Left ventricle myocardium inferior (tissue), 1 donor: ENCODE measurements at regions not wholly inside any gene's neighbourhood (a gene's known extent, or its start where the extent isn't known, plus 50 kb on each side); places are given as distances from the start of the nearest gene placed in this dataset.

ENCODE experiments used
- DNase-seq: peaks from one replicate; pipeline ENCODE4 v3.0.0-alpha.2; 2020
- H3K27ac ChIP-seq: fragments of 200-600 bp; replicated peaks from 2 replicates; pipeline ENCODE4 v1.8.0; 2021
- H3K27me3 ChIP-seq: fragments of 200-600 bp; 2 replicates; pipeline ENCODE4 v1.8.0; 2021; ENCODE audit warnings: low read depth
- H3K36me3 ChIP-seq: fragments of 200-600 bp; 2 replicates; pipeline ENCODE4 v1.8.0; 2021
- H3K4me1 ChIP-seq: fragments of 200-600 bp; 2 replicates; pipeline ENCODE4 v1.8.0; 2021
- H3K4me3 ChIP-seq: fragments of 200-600 bp; 2 replicates; pipeline ENCODE4 v1.8.0; 2021; ENCODE audit warnings: mild to moderate bottlenecking, moderate library complexity
- H3K9me3 ChIP-seq: fragments of 200-600 bp; replicated peaks from 2 replicates; pipeline ENCODE4 v1.8.0; 2021
- intact Hi-C: fragments of 100-400 bp; cut with micrococcal nuclease; formaldehyde crosslinking; loops from one replicate; pipeline ENCODE4 v1.11.0; 2022
- TF ChIP-seq, protein P1 (sequence below): fragments of 200-600 bp; IDR thresholded peaks from 2 replicates; pipeline ENCODE4 v1.8.0; 2021; ENCODE audit warnings: antibody characterized with exemption, mild to moderate bottlenecking, borderline replicate concordance
- donor health status: DM: no; HTN: yes; CAD: no; lungs with severe emphysema.

DNA sequence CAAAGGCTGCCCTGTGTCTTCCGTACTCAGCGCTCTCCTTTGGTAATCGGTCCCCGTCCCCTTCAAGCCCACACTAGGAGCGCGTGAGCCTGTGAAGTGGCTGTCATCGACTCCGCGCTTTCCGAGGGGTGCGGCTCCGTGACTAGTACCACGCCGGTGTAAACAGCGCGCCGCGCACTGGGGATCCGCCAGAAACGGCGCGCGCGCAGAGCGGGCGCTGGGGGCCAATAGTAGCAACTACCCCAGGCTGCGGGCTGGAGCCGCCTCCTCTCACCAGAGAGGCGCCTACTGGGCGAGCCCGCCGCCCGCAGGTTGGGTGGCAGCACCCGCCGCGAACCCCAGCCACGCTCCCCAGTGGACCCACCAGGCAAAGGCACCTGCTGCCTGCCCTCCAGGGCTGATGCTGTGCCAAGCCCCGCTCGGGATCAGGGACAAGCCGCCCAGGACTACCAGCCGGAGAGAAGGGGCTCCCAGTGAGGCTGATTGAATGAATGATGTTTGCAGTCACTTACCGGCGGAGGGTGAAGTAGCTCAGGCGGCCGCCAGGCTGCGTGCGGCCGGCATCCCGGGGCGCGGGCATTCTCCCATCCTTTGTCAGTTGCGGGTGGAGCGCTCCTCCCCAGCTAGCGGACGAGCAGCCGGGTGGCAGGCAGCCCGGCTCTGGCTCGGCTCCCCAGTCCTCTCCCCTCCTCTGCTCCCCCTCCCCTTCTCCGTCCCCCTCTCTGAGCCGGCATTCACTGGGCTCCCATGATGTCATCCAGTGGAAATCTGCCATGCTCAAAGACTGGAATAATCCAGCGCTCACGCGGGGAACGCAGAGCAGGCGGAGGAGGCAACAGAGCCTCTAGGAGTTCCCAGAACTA, 370.3 kb upstream of the SMIM31 start:
- intact Hi-C loops, result no loop called here
- no peak for DNase-seq
- Histone ChIP-seq H3K9me3 (no peaks in the 10 kb centered on the region), H3K27ac (no peak overlapping the region), H3K27me3 (peaks cover 52% of the 10 kb centered on the region), H3K4me1 (no peaks in the 10 kb centered on the region), H3K4me3 (peak overlapping the region; percentile 48), H3K36me3 (no peaks in the 10 kb centered on the region)
- TF ChIP-seq, protein P1, sequence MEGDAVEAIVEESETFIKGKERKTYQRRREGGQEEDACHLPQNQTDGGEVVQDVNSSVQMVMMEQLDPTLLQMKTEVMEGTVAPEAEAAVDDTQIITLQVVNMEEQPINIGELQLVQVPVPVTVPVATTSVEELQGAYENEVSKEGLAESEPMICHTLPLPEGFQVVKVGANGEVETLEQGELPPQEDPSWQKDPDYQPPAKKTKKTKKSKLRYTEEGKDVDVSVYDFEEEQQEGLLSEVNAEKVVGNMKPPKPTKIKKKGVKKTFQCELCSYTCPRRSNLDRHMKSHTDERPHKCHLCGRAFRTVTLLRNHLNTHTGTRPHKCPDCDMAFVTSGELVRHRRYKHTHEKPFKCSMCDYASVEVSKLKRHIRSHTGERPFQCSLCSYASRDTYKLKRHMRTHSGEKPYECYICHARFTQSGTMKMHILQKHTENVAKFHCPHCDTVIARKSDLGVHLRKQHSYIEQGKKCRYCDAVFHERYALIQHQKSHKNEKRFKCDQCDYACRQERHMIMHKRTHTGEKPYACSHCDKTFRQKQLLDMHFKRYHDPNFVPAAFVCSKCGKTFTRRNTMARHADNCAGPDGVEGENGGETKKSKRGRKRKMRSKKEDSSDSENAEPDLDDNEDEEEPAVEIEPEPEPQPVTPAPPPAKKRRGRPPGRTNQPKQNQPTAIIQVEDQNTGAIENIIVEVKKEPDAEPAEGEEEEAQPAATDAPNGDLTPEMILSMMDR, result no peak

DNA sequence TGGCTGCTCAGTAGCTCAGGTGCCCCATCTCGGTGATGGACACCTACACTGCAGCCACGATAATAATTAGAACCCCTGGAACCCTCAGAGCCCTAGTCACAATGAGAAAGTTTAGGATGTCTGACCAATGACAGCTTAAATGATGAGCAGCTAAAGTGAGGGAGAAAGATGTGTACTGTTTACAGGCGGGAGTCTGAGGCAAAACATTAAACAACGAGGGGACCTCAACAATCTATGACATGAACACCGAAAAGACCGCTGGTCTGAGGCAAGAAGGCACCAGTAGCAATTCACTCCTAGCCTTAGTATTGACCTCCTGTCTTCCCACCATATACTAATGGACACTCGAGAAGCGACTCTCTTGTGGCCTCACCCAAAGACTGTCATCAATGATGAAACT, 369.5 kb upstream of the SMIM31 start:
- H3K27me3 ChIP-seq, result peaks cover 52% of the 10 kb centered on the region
- no peaks in the 10 kb centered on the region for H3K9me3 ChIP-seq
- H3K27ac ChIP-seq, result no peak overlapping the region
- H3K4me3 ChIP-seq, result no peak overlapping the region
- H3K36me3 ChIP-seq, result no peaks in the 10 kb centered on the region
- DNase-seq, result no peak
- TF ChIP-seq, protein P1, result no peak
- intact Hi-C loops, result no loop called here
- H3K4me1 ChIP-seq, result no peaks in the 10 kb centered on the region

DNA sequence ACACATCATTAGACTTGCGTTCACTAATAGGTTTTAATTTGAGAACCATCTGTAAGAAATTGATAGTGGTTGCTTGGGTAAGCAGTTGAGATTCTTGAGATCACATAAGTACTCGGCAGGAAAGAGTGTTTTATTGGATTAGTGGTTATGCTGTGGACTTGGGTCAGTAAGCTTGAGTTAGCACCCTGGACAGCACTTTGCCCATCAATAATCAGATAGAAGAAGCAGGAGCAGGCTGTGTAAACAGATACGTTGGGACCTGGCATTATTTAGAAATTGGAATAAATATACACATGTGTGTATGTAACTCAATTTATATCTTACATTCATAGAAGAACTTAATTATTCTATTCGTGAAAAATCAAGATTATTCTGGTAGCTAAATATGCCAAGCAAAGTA, 357.5 kb upstream of the SMIM31 start:
- no peak overlapping the region for H3K4me3 ChIP-seq
- DNase-seq, result no peak
- H3K36me3 ChIP-seq, result no peaks in the 10 kb centered on the region
- H3K4me1 ChIP-seq, result no peaks in the 10 kb centered on the region
- H3K9me3 ChIP-seq, result no peaks in the 10 kb centered on the region
- intact Hi-C loops, result no loop called here
- H3K27ac ChIP-seq, result no peak overlapping the region
- H3K27me3 ChIP-seq, result no peaks in the 10 kb centered on the region
- TF ChIP-seq, protein P1, result no peak

DNA sequence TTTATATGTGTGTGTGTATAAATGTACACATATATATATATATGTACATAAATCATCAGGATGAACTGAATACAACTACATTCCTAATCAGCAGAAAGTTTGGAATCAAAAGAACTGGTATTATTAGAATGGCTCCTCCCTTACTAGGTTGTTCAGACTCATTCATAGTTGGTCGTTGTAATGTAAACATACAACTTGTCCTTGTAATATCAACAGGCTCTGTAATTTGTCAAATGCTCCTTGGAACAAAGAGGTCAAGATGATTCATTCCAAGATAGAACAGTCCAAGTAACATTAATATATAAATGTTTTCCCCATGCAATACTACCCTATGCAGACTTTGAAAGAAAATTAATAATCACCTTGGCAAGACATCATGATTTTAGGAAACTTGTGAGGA, 351.4 kb upstream of the SMIM31 start:
- no peaks in the 10 kb centered on the region for H3K36me3 ChIP-seq
- TF ChIP-seq, protein P1, result no peak

DNA sequence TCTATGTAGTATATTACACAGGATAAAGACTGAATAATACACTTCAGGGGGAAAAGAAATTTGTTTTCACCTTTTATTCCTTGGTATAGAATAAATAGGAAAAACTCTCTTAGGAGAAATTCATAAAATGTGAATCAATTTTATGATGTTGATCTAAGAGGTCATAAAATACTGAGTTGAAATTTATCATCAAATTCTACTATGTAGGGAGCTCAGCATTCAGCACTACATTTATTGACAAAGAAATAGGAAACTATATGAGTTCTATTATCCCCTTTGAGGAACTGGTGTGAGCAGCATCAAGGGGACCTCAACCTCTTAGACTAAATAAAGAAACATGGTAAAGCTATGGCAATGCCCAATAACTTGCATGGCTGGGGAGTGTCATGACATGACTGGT, 348.2 kb upstream of the SMIM31 start:
- no peak overlapping the region for H3K4me3 ChIP-seq
- TF ChIP-seq, protein P1, result no peak
- H3K9me3 ChIP-seq, result peaks cover under 1% of the 10 kb centered on the region
- no peak overlapping the region for H3K27ac ChIP-seq
- no peaks in the 10 kb centered on the region for H3K36me3 ChIP-seq
- intact Hi-C loops, result no loop called here
- no peaks in the 10 kb centered on the region for H3K27me3 ChIP-seq
- no peaks in the 10 kb centered on the region for H3K4me1 ChIP-seq
- no peak for DNase-seq

More for the DNA sequence above, 351.4 kb upstream of the SMIM31 start:
- Histone ChIP-seq H3K9me3 (no peaks in the 10 kb centered on the region), H3K27me3 (no peaks in the 10 kb centered on the region), H3K27ac (no peak overlapping the region), H3K4me3 (no peak overlapping the region), H3K4me1 (no peaks in the 10 kb centered on the region)
- DNase-seq, result no peak
- intact Hi-C loops, result no loop called here
